ENCODE measurements at regions not wholly inside any gene's neighbourhood (a gene's known extent, or its start where the extent isn't known, plus 50 kb on each side); places are given as distances from the start of the nearest gene placed in this dataset.

DNA sequence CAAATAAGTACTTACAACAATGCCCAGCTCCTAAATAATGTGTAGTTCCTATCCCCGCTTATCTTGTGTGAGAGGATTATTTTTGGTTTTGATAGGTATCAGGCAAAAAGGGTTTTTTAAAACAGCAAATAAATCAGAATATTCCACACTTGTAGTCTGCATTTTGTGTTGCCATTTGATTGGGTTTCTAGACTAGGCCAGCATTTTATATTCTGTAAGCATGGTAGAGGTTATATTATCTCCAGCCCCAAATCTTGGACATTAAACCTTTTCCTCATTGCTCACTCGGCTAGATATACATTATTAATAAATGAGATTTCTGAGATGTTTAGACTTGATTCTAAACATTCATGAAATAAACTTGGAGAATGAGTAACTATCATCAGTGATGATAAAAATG, 165.7 kb upstream of the C1orf21 start:
- no peak for DNase-seq

DNA sequence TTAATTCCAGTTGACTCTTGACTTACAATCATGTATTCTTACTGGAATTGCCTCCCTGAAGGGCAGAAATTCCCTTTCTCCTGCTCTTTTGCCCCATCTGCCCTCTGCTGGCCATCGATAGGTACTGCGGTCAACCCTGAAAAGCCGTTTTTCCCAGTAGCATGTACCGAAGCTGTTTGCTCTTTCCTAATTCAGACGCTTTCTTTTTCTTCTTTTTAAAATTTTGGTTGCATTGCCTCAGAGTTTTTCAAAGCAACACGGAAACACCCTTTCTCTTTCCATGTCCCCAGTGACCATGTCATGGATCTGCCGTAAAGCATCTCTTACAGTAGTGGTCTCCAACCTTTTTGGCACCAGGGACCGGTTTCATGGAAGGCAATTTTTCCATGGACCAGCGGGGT, 164.2 kb upstream of the C1orf21 start:
- DNase-seq = peak; percentile 60 to 64

- no peak for DNase-seq
These were observed 163.6 kb upstream of the C1orf21 start for GRCh38 chr1:184223216-184223615.

- no peak for DNase-seq
These were observed 161.3 kb upstream of the C1orf21 start for GRCh38 chr1:184225283-184226099.

DNA sequence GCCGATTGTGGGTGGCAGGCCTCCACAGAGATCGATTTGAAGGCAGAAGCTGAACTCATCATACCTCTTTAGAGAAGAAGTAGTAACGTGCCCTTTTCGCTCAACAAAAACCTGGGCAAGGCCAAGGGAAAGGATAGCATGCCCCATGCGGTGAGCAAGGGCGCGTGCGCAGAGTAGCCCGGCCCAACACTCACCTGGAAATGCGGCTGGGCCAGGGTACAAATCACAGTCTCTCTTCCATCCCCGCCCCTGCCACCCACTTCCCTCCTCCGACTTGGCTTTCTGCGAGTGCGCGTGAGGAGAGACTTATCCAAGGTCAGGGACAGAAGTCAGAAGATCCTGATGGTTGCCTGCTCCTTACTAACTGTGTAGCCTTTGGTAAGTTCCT, 160.7 kb upstream of the C1orf21 start:
- DNase-seq = no peak

DNA sequence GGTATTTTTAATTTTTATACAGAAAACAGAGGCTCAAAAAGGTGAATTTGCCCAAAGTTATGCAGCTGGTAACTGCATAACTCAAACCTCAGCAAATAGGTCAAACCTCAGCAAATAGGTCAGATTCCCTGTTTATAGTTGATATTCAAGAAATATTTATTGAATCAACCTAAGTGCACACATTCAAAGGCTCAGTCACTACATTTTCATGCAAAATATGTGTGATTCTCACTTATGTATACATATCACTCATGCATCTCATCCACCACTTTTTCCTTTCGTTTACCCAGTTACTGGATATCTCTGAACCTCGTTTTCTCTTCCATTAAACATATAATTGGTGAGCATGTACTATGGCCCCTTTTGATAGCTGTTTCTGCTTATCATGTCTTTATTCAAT, 158.3 kb upstream of the C1orf21 start:
- no peak for DNase-seq

GRCh38 chr1:184237588-184237987, 149.2 kb upstream of the C1orf21 start:
- no peak for DNase-seq

GRCh38 chr1:184241446-184241845, 145.4 kb upstream of the C1orf21 start:
- DNase-seq = no peak

- no peak for DNase-seq
These were observed 144.3 kb upstream of the C1orf21 start for GRCh38 chr1:184242507-184242943.

DNA sequence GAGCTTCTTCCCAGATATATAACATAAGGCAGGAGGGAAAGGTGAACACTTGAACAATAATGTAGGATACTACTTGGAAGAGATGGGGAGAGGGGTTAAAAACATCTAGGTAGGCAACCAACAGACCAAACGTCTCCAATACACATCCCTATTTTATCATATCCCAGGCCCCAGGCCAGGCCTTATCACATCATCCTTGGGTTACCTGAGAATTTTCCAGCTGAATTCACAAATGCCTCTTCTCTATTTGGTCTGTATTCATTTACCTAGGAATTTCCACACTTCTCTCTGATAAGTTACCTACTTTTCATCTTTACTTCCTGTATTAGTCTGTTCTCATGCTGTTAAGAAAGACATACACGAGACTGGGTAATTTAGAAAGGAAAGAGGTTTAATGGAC, 141.9 kb upstream of the C1orf21 start:
- DNase-seq = no peak

DNA sequence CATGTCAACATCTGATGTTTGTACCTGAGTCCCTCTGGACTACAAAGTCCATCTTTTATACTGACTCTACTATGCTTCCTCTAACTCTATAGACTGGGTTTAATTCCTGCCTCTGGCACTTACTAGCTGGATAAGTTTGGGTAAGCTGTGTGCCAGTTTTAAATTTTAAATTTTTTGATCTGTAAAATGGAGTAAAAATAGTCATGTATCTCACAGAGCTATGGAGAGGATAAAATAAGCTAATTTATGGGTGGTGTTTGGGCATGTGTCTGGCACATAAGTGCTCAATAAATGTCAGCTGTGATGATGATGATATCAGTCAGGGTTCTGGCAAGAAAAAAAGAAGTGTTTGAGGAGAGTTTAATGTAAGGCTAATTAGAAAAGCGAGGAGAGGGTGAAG, 139.2 kb upstream of the C1orf21 start:
- DNase-seq = no peak

DNA sequence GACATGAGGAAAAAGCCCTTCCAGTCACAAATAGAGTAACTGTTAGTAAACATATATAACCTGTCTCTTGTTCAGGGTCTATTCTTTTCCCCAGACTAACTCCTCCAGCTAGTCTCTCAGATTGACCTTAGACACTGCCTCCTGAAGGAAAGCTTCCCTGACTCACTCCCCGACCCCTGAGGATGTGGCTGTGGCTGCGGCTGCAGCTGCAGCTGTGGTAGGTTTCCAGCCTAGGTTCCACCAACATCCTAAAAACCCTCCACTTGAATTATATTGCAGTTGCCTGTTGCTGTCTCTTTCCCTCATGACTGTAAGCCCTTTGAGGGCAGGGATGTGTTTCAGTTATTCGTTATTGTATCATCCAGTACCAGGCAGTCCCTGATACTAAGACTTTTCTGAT, 132.9 kb upstream of the C1orf21 start:
- DNase-seq = no peak

- no peak for DNase-seq
These were observed 132.0 kb upstream of the C1orf21 start for GRCh38 chr1:184254849-184255248.

- no peak for DNase-seq
These were observed 131.3 kb upstream of the C1orf21 start for GRCh38 chr1:184255560-184255959.

GRCh38 chr1:184257873-184258272, 129.0 kb upstream of the C1orf21 start:
- no peak for DNase-seq

GRCh38 chr1:184258525-184258924, 128.3 kb upstream of the C1orf21 start:
- no peak for DNase-seq

GRCh38 chr1:184260382-184260781, 126.4 kb upstream of the C1orf21 start:
- no peak for DNase-seq

DNA sequence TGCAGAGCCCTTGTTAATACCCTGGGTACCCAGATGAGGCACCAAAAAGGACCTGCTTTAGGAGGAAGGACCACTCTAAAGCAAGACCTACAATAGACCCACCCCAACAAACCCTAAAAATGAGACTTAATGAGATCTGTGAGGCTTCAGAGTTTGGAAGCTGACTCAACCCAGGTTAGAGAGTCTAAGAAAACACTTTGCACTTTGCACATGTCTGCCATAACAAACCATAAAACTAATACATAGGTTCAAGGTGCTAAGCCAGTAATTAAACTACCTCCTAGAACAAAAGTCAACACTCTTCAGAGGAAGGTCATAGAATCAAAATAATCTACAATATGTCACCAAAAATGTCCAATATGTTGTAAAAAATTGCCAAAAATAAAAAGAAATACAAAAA, 124.7 kb upstream of the C1orf21 start:
- DNase-seq = no peak

GRCh38 chr1:184267747-184268146, 119.1 kb upstream of the C1orf21 start:
- no peak for DNase-seq

DNA sequence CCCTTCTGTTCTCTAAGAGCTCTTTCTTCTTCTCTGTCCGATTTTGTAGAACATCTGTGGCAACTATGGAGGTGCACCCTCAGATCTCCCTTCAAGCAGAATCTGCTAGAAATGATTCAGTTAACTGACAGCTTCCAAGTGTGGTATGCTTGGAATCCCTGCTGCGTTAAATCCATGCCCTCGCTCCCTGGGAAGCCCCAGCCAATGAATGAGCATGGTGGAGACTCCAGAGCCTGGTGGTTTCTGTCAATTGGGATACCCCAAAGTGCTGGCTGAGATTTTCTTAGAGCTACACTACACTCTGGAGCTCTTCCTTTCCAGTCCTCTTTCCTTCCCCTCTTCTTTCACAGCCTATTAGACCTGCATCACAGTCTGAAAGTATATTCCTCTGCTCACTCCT, 116.3 kb upstream of the C1orf21 start:
- no peak for DNase-seq

DNA sequence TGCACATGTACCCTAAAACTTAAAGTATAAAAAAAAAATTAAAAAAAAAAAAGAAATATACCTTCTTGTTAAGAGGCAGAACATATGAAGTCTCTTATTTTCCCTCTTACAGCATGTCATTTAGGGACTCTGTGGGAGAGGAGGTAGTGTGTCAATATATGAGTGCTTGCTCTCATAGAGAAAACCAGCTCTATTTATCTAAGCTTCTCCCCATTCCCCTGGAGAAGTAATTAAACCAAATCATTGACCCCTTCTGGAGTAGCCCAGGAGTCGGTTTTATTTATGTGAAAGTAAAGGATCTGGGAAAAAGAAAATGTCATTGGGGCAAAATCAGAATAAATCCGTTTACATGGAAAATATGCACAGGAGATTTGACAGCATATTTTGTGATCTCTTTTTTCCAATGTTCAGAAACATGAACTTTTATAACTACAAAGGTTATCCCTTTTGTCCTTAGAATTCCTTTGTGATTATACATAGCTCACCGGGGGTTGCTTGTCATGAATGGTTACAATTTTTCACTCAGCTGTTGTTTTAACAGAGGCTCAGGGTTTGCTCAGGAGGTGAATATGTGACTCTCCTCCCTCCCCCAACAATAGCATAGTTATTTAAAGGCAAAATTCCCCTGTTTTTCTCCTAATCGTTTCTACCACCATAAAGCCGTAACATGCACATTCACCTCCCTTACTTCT, 114.5 kb upstream of the C1orf21 start:
- no peak for DNase-seq

DNA sequence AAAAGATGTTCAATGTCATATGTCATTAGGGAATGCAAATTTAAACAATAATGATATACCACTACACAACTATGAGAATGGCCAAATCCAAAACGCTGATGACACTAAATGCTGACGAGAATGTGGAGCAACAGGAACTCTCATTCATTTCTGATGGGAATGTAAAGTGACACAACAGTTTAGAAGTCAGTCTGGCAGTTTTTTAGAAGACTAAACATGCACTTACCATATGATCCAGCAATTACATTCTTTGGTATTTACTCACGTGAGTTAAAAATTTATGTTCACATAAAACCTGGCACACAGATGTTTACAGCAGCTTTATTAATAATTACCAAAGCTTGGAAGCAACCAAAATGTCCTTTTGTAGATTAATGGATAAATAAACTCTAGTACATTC, 110.4 kb upstream of the C1orf21 start:
- no peak for DNase-seq

GRCh38 chr1:184279911-184280458, 106.8 kb upstream of the C1orf21 start:
- no peak for DNase-seq

- no peak for DNase-seq
These were observed 102.8 kb upstream of the C1orf21 start for GRCh38 chr1:184283999-184284398.
